ENCODE measurements at regions not wholly inside any gene's neighbourhood (a gene's known extent, or its start where the extent isn't known, plus 50 kb on each side); places are given as distances from the start of the nearest gene placed in this dataset.
"Not testable (repeated sequence)": the region's sequence is repeated elsewhere in the genome, so short reads cannot be mapped to it uniquely, and the experiment has no call there.

DNA sequence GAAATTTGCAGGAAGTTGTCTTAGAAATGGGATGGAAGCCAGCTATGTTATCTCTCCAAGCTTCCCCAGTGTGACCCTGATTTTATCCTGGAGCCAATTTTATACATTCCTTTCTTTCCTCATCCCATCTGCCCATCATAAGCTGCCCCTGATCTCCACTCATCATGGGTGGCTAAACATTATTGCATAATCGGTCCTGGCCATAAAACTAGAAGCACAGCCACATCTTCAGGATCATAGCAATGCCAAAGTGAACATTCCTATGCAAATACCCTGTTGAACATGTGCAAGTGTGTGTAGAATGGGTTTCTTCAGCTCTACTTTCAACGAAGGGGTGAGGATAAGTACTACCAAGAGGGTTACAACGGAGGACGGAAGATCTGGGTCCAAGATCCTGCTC lies 50.6 kb upstream of the COG2 start:
- no peak for DNase-seq

DNA sequence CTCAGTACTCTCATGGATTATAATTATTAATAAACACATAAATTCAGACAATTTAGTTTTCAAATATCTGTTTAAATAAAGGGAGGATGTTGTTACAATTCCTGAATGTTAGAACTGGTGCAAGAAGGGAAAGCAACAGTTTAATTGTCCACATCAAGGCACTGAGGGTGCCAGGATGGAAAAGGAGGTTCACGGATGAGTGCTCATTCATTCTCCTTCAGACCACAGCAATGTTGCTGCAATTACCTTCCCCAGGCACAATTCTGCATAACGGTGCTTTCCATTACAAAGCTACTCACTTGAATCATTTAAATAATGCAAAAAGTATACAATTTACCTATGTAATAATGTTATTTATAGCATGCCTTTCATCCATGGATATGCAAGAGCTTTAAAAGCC lies 52.3 kb upstream of the COG2 start:
- DNase-seq: no peak

DNA sequence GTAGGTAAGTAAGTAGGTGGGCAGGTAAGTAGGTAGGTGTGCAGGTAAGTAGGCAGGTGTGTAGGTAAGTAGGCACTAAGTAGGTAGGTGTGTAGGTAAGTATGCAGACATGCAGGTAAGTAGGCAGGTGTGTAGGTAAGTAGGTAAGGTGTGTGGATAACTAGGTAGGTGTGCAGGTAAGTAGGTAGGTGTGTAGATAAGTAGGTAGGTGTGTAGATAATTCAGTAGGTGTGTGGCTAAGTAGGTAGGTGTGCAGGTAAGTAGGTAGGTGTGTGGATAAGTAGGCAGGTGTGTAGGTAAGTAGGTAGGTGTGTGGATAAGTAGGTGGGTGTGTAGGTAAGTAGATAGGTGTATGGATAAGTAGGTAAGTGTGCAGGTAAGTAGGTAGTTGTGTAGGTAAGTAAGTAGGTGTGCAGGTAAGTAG lies 53.9 kb upstream of the COG2 start:
- DNase-seq: no peak

DNA sequence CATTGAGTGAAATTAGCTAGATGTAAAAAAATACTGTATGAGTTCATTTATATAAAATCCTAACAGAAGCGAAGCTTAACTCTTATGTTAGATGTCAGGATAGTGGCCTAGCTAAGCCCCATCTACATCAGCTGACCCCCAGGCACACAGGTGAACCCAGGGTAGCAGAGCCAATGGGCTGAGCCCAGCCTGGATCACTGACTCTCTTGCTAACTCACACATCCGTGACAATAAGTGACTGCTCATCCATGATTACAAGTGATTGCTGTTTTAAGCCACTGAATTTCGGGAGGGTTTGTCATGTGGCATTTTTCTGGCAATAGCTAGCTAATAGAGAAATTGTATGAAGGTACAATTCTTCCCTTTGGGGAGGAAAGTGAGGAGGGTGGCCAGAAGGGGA lies 55.2 kb upstream of the COG2 start:
- DNase-seq: no peak

DNA sequence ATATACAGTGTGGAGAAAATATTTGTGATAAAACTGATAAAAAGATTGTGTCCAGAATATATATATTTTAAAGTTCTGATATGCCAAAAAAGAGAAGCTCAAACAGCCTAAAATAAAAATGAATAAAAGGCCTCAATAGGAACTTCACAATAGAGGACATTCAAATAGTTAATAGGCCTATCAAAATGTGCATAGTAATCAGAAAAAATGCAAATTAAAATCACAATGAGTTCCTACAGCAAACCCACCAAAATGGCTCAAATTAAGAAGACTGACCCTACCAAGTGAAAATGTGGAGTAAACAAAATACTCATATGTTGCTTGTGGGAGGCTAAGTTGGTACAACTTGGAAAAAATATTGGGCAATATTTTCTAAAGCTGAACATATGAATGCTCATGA lies 57.6 kb upstream of the COG2 start:
- DNase-seq: no peak

DNA sequence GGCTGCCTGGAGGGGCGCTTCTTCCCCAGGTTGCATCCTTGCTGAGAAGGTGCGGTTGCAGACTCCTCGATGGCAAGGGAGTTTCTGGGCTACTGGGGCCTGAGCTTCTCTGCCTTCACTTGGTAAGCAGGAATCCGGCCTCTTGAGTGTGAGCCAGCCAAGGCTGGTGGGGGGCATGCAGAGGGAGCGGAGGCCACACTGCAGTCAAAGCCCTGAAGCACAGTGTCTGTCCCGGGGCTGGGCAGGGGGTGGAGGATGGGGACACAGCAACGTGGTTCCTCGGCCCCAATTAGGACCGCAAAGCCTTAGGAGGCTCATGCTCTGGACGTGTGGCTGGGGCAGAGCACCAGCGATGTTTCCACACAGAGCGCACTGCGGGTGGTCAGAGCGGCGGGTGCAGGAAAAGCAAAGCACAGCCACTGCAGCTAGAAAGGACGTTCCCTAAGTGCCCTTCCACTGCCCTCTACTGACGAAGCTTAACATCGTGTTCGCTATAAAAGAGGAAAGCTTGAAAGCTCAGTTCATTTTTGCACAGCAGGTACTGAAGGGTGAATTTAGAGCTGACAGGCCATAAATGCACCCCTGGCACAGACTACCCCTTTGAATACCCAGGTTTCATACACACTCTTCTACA lies 60.7 kb upstream of the COG2 start:
- no peak for DNase-seq

DNA sequence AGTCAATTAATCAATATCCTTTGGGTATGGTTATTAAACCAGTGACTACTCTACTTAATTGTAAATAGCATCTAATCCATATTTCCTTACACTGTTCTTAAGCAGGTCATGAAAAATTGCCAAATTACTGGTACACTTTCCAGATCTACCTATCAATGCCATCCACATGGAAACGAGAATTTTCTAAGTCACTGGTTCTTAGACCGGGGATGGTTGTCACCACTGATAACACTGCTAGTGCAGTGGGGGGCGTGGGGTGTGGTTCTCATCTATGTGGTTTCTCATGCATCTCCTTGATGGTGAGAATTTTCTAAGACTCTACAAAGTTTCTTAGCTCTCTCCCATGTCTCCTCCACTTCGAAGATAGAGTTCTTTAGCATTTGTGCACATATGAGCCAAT lies 63.7 kb upstream of the COG2 start:
- DNase-seq: no peak

DNA sequence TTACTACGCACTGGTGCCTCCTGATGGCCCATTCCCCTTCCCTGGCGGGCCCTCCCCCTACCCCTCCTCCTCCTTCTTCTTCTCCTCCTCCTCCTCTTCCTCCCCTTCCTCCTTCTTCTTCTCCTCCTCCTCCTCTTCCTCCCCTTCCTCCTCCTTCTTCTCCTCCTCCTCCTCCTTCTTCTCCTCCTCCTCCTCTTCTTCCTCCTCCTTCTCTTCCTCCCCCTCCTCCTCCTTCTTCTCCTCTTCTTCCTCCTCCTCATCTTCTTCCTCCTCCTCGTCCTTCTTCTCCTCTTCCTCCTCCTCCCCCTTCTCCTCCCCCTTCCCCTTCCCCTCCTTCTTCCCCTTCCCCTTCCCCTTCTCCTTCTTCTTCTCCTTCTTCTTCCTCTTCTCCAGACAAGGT lies 64.7 kb upstream of the COG2 start:
- DNase-seq: no peak

DNA sequence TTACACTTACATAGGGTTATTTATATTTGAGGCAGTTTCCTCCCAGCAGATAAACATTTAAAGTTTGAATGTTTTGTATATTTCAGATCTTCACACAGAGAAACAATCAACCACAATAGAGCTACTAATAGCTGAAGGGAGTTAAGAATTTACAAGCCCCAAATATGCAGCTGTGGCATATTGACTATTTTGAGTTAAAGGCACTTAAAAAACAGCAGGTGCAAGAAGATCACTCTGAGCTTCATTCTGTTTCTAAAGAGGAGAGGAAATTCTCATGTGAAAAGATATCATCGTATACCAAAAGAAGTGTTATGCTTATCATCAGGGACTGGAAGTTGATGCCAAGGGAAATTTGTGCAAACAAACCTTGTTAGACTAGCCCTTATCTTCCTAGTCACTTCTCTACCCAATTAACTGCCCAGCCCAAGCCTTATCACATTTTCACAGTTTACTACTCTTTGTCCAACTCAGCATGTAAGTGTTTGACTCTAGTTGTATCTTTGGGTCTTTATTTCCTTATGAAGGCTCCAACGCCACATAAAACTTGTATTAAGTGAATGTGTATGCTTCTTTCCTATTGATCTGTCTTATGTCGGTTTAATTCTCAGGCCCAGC lies 66.3 kb upstream of the COG2 start:
- DNase-seq: no peak

DNA sequence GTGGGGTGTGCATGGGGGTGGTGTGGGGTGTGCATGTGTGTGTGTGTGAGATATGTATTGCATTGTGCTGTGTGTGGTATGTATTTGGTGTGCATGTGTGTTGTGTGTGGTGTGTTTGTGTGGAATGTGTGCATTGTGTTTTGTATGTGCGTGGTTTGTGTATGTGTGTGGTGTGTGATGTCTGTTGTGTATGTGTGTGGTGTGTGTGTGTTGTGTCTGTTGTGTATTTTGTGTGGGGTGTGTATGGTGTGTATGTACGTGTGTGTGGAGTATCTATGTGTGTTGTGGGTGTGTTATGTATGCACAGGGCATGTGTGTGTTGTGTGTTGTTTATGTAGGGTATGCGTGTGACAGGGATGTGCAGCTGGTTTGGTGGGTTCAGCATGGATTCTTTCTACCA lies 67.8 kb upstream of the COG2 start:
- no peak for DNase-seq

DNA sequence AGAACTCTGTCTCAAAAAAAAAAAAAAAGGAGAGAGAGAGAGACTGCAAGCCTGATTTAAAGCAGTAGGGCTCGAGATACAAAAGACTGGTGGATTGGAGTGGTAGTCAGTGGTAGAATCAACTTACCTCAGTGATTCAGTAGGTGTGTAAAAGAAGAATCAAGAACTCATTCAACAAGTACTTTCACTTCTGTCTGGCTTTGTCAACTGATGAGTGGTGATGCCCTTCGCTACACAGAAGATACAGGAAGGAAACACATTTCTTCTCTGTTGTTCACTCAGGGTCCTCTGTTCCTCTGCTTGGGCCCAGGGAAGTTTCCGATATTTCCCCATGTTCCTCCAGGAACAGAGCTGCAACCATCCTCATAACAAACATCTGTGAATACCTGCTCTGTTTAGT lies 68.6 kb upstream of the COG2 start:
- no peak for DNase-seq

DNA sequence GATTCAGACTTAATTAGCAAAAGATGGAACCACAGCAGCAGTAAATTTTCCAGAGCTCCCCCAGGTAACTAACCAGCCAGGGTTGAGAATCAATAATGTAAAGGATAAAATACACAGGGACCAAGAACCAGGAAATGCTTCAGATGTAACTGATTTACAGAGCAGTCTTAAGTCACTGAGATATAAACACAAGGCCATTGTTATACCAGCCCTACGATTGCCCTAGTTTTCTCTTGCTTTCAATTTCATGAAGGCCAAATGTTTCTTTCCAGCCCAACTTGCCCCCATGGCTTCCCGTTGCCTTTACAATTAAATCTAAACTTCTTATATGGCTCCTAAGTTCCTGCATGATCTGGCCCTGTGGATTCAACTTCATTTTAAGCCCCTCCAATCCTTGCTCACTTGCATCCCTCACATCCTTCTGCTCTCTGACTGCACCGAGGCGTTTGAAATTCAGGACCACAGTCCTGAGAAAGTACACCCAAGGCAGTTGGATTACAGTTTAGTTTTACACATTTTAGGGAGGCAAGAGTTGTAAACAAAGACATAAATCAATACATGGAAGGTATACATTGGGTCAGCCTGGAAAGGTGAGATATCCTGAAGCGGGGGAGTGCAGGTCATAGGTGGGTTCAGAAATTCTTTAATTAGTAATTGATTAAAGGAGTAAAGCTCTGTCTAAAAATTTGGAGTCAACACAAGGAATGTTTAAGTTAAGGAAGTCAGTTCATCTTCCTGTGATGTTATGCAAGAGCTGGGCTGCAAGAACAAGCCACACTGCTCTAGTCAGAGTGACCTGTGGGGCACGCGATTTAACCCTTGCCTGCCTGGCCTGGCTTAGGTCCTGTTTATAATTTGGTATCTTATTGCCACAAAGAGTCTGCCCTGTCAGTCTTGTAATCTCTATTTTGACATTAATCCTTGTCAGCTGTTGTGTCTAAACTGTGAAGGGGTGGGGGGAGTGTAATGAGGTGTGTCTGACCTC lies 69.9 kb upstream of the COG2 start:
- no peak for DNase-seq

DNA sequence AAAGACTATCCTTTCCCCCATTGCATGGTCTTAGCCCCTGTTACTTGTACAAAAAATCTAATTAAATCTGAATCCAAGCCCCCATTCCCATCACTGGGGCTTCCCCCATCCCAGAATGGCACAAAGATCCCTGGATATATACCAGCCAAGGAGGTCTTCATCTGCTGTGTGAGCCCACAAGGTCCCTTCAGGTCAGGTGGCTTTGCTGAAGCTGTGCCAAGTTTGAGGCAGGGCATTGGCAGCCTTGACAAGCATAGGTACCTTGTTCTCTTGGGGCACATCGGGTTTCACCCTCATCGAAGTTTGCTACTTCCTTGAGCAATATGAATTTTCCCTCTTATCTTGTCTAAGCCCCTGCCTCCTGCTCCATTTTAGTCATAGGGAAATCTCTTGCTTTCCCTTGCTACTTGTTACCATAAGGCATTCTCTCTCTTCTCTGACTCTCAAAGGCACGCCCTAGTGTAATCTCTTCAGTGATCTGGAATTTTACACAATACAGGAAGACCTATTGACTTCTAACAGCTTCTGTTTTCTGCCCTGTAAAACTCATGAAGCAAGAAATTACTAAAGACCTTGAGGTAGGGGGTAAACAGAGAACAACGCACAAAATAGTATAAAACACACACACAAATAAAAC lies 71.4 kb upstream of the COG2 start:
- DNase-seq: no peak

DNA sequence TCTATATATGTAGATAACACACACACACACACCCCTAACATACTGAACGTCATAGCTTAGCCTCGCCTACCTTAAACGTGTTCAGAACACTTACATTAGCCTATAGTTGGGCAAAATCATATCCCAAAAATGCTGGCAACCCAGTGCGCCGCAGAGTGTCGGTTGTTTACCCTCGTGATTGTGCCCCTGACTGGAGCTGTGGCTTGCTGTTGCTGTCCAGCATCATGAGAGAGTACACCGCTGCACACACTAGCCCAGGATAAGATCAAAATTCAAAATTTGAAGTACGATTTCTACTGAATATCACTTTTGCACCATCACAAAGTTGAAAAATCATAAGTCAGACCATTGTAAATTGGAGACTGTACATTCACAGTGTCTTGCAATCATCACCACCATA lies 73.1 kb upstream of the COG2 start:
- no peak for DNase-seq

DNA sequence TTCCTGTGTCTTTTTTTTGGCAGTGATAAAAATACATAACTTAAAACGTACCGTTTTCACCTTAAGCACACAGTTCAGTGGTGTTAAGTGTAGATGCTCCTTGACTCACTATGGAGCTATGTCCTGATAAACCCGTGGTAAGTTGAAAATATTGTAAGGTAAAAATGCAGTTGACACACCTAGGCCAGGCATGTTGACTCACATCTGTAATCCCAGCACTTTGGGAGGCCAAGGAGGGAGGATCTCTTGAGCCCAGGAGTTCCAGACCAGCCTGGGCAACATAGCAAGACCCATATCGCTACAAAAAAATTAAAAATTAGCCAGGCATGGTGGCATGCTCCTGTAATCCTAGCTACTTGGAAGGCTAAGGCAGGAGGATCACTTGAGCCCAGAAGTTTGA lies 73.6 kb upstream of the COG2 start:
- DNase-seq: no peak

DNA sequence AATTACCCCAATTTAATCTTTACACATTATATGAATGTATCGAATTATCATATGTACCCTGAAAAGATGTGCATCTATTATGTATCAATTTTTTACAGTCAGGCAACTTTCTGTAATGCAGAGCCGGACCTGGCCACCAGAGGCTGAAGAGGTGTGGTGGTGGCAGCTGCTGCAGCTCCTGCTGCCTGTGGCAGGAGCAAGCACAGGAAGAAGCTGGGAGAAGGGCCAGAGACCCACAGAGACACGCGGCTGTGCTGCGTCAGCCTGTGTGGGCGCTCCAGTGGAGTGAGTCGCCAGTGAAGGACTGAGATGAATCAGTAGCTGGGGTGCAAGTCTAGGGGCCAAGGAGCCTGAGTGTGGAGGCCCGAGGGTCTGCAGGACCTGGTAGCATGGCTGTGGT lies 74.3 kb upstream of the COG2 start:
- DNase-seq: peak; percentile 16

DNA sequence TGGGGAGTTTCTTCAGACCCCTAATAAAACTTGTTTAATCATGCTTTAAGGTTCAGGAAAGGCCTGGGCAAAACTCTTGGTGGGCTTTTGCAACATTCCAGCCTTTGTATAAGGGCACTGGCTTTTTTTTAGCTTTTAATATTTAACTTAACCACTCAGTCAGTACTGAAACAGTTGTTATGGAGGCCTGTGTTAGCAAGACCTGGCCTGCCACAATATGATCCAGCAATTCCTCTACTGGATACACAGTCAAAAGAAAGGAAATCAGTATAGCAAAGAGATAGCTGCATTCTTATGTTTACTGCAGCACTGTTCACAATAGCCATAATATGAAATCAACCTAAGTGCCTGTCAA lies 75.1 kb upstream of the COG2 start:
- no peak for DNase-seq

DNA sequence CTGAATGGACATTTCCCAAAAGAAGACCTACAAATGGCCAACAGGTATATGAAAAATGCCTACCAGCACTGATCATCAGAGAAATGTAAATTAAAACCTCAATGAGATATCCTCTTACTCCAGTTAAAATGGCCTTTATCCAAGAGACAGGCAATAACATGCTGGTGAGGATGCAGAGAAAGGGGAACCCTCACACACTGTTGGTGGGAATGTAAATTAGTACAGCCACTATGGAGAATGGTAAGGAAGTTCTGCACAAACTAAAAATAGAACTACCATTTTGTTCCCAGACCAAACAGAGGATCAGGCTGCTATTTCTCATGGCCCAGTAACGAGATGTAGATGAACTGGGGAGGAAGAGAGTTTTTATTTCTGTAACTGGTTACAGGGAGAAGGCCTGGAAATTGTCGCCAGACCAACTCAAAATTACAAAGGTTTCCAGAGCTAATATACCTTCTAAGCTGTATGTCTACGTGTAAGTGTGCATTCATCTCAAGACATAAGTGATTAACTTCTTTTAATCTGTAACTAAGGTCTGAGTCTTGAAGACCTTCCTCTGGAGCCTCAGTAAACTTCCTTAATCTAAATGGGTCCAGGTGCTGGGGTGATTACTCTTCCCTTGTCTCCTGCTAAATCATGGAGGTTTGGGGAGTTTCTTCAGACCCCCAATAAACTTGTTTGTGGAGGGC lies 75.6 kb upstream of the COG2 start:
- DNase-seq: not testable (repeated sequence)

DNA sequence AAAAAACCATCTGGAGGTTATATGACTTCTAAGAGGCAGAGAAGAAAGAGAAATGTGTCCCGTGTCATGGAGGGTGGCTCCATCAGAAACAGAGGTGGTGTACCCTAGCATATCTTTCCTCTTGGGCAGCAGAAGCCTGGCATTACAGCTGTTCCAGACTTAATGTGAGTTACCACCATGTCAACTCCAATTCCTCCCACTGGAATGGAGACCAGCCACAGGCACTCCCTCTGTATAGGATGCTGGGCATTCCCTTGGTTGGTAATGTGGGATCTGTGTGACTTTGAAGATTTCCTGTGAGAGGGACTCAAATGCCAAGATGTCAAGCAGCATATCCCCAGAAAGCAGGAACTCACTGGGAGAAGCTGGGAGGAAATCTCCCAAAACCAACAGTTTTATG lies 77.1 kb upstream of the COG2 start:
- no peak for DNase-seq

DNA sequence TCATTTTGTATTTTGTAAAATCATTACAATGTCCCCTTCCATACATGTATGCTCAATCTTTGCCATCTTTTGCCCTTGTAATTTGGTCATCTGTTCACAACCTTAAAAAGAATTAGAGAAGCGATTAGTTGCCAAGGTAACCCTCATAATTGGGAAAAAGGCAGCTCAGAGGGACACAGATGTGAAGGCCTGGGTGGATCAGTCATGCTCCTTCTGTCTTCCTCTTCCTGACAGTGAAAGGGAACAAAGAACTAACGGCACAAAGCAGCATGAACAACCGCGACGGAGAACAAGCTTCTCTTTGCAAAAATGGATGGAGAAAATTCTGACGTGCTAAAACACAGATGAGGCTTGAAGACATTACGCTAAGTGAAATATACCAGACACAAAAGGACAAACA lies 78.7 kb upstream of the COG2 start:
- DNase-seq: no peak

DNA sequence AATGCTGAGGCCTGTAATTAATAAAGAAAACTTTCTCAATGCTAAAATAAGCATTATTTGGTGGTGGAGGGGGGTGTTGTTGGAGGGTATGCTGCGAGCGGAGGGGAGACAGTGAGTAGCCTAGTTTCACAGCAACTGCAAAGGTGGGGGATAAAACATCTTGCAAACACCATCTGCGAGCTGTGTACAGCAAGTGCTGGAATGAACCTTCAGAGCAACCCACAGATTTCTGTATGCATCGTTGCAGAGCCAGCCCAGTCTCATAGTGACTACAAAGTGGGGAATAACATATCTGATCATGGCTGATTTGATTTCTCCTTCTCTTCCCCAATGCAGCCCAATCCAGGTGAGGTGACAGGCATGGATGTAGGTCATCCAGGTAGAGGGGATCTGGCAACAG lies 80.7 kb upstream of the COG2 start:
- no peak for DNase-seq

DNA sequence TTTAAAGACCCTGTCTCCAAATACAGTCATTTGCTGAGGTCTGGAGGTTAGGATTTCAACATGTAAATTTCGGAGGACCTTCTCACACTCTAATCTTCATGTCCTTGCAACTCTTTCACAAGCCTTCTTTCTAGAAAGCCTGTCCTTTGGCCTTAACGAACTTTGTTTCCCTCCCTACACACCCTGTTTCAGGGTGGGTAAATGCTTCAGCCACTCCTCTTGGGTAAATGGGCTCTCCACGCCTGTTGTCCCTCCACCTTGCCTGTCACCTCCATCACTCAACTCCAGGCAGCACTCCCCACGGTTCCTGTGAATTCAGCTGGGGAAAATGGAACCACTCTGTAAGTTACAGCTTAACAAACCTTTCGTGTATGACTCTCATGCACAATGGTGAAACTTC lies 84.0 kb upstream of the COG2 start:
- no peak for DNase-seq

DNA sequence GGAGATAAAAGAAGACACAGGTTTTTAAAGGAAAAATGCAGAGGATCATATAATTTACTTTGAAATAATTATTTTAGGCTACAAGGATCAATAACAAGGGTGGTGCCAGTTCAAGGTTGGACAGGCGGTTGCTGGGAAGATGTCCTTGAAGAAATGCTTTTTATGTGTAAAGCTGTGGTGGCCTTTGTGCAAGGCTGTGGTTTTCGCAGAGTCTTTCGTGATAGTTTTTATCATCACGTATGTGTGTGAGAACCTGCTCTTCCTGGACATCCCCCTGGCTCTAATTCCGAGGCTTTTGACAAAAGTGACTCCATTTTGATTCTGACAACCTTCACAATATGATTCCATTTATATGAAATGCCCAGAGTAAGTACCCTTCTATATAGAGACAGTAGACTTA lies 85.8 kb upstream of the COG2 start:
- DNase-seq: no peak
